ENCODE measurements at regions not wholly inside any gene's neighbourhood (a gene's known extent, or its start where the extent isn't known, plus 50 kb on each side); places are given as distances from the start of the nearest gene placed in this dataset.

DNA sequence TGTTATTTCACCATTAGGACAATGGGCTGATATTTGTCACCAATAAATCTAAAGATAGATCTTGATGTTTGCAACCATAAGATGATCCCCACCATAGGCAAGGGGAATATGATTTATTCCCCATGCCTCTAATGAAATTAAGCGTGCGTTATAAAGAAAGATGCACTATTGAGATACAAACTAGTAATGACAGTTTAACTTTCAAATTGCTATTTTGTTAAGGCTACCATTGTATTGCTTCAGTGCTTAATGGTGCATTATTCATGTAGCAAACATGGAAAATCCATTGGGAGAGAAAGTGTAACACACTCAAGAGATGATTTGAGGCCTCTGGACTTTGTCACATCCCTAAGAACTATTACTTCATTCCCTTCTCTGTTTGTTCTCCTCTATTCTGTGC lies 108.9 kb upstream of the TRABD2B start (continued):
- TF ChIP-seq, protein P1, sequence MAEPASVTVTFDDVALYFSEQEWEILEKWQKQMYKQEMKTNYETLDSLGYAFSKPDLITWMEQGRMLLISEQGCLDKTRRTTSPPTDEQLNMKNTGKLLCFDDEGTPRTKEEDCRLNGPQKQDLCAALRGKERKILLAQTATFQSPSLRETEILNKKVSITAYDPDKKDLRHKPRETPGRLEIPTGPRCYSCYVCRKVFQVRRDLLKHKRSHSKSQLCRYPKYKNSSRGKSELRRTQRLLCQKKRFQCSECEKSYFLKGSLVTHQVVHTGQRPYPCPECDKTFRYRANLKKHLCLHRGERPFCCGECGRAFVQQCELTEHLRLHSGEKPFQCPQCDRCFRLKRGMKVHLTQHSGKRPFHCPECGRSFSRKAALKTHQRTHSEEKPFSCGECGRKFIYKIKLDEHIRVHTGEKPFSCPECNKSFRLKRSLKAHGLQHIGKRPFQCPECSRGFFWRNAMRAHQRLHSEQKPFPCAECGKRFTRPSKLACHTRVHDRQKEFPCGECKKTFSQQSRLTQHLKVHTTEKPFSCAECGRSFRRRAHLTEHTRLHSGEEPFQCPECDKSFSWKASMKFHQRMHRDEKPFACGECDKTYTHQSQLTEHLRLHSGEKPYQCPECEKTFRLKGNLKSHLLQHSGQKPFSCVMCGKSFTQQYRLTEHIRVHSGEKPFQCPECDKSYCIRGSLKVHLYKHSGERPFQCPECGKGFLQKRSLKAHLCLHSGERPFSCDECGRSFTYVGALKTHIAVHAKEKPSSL (CRISPR knock-in tag; conservative IDR thresholded peaks at IDR 0.05), result no peak
- TF ChIP-seq NFE2L1 (CRISPR knock-in tag; IDR thresholded peaks at IDR 0.05) (no peak), RELA (CRISPR knock-in tag; IDR thresholded peaks at IDR 0.05; ENCODE audit: borderline replicate concordance) (no peak)
- TF ChIP-seq, protein P2, sequence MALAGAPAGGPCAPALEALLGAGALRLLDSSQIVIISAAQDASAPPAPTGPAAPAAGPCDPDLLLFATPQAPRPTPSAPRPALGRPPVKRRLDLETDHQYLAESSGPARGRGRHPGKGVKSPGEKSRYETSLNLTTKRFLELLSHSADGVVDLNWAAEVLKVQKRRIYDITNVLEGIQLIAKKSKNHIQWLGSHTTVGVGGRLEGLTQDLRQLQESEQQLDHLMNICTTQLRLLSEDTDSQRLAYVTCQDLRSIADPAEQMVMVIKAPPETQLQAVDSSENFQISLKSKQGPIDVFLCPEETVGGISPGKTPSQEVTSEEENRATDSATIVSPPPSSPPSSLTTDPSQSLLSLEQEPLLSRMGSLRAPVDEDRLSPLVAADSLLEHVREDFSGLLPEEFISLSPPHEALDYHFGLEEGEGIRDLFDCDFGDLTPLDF (CRISPR knock-in tag; IDR thresholded peaks at IDR 0.05), result no peak
- TF ChIP-seq, protein P3, sequence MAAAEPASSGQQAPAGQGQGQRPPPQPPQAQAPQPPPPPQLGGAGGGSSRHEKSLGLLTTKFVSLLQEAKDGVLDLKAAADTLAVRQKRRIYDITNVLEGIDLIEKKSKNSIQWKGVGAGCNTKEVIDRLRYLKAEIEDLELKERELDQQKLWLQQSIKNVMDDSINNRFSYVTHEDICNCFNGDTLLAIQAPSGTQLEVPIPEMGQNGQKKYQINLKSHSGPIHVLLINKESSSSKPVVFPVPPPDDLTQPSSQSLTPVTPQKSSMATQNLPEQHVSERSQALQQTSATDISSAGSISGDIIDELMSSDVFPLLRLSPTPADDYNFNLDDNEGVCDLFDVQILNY (CRISPR knock-in tag; IDR thresholded peaks at IDR 0.05), result no peak

DNA sequence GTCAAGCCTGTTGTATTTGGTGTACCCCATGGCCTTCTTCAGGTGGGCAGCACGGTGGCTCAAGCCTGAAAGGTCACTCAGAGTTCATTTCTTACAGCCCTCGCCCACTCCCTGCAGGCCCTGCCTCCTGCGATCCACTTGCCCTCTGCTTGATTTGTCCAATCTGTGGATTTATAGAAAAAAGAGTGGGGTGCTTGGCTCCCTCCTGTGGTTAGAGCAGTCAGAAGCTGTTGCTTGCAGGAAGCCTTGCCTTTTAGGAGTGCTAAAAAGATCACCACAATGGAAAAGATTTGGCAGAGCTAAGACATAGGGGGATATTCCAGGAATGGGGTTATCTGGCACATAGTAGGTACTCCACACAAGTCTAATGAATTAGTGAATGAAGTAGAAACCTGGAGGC lies 108.0 kb upstream of the TRABD2B start:
- Mint-ChIP-seq H3K4me1 (peaks cover 7% of the 10 kb centered on the region), H3K27me3 (ENCODE audit: low read depth) (no peaks in the 10 kb centered on the region; the same call in 1 of the 2 replicates), H3K27ac (no peak overlapping the region), H3K36me3 (no peaks in the 10 kb centered on the region), H3K9me3 (peaks cover 6% of the 10 kb centered on the region; the same call in 1 of the 2 replicates), H3K4me3 (no peak overlapping the region)
- ChIA-PET CTCF (interaction anchor here (0.7 to 1.7 kb wide), 10 partner anchors 10 to 426 kb away, joined by 3 to 14 read pairs (median 6); partner anchors contain the start of gene TRABD2B), POLR2A (interaction anchor here (0.6 kb wide), 1 partner anchor 755 kb away, joined by 3 read pairs; no protein-coding TSS in a partner anchor)
- no peak for TF ChIP-seq ATF1 (CRISPR knock-in tag; IDR thresholded peaks at IDR 0.05)
- no peak for TF ChIP-seq PRRX2 (CRISPR knock-in tag; IDR thresholded peaks at IDR 0.05)
- no peak for TF ChIP-seq ZNF138 (CRISPR knock-in tag; conservative IDR thresholded peaks at IDR 0.05)
- TF ChIP-seq RELA (CRISPR knock-in tag; IDR thresholded peaks at IDR 0.05; ENCODE audit: borderline replicate concordance), result no peak
- no peak for TF ChIP-seq EMX1 (CRISPR knock-in tag; IDR thresholded peaks at IDR 0.05)
- no peak for TF ChIP-seq FOXP1 (CRISPR knock-in tag; IDR thresholded peaks at IDR 0.05; ENCODE audit: borderline replicate concordance)
- no peak for TF ChIP-seq NR3C1 (CRISPR knock-in tag; conservative IDR thresholded peaks at IDR 0.05; ENCODE audit: low read depth)
- no peak for TF ChIP-seq NFYB (CRISPR knock-in tag; conservative IDR thresholded peaks at IDR 0.05; ENCODE audit: low read depth)
- no peak for DNase-seq (ENCODE audit: low spot score)
- ATAC-seq, result peak; percentile 32; the same call in 1 of the 2 replicates

DNA sequence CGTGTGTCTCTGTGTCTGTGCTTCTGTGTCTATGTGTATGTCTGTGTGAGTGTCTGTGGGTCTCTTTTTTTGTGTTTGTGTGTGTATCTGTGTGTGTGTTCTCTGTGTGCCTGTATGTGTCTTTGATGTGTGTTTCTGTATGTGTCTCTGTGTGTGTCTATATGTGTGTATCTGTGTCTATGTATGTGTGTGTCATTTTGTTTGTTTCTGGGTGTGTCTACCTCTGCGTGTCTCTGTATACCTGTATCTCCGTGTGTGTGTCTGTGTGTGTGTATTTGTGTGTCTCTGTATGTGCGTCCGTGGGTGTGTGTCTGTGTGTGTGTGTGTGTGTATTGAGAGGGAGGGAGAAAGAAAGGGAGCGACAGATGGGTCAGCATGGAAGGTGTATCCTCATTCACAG lies 106.3 kb upstream of the TRABD2B start:
- H3K36me3 Mint-ChIP-seq, result no peaks in the 10 kb centered on the region
- CTCF ChIA-PET, result no interaction called here
- POLR2A ChIA-PET, result no interaction called here
- no peaks in the 10 kb centered on the region for H3K4me1 Mint-ChIP-seq
- ATAC-seq (no peak), DNase-seq (ENCODE audit: low spot score) (no peak)
- peaks cover 8% of the 10 kb centered on the region for H3K27me3 Mint-ChIP-seq (ENCODE audit: low read depth)
- H3K4me3 Mint-ChIP-seq, result no peak overlapping the region
- no peak for TF ChIP-seq ZNF396 (CRISPR knock-in tag; IDR thresholded peaks at IDR 0.05; ENCODE audit: borderline replicate concordance)
- TF ChIP-seq ETV6 (CRISPR knock-in tag; IDR thresholded peaks at IDR 0.05), result no peak
- no peak for TF ChIP-seq GABPB1 (CRISPR knock-in tag; IDR thresholded peaks at IDR 0.05)
- no peak overlapping the region for H3K27ac Mint-ChIP-seq
- peaks cover 6% of the 10 kb centered on the region; the same call in 1 of the 2 replicates for H3K9me3 Mint-ChIP-seq

DNA sequence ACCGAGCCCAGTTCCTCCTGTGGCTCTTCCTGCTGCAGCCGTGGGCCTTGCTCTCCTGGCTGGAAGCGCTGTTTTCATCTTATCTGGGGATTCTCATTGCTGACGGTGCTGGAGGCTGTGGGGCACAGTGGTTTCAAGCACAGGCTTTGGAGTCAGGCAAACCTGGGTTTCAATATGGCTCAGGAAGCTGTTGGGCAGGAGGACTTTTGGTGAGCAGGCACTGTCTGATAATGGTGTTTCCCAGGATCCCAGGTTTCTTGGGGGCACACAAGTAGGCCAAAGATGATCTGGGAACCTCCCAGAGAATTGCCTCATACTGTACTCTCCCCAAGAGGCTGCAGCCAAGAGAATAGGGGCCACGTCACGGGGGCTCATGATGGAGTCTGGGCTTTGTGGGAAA lies 105.6 kb upstream of the TRABD2B start:
- TF ChIP-seq, protein P4, sequence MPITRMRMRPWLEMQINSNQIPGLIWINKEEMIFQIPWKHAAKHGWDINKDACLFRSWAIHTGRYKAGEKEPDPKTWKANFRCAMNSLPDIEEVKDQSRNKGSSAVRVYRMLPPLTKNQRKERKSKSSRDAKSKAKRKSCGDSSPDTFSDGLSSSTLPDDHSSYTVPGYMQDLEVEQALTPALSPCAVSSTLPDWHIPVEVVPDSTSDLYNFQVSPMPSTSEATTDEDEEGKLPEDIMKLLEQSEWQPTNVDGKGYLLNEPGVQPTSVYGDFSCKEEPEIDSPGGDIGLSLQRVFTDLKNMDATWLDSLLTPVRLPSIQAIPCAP (CRISPR knock-in tag; IDR thresholded peaks at IDR 0.05), result no peak
- TF ChIP-seq SMAD4 (CRISPR knock-in tag; IDR thresholded peaks at IDR 0.05) (no peak), ESRRA (CRISPR knock-in tag; IDR thresholded peaks at IDR 0.05; ENCODE audit: borderline replicate concordance) (no peak), ZNF396 (CRISPR knock-in tag; IDR thresholded peaks at IDR 0.05; ENCODE audit: borderline replicate concordance) (no peak)
- TF ChIP-seq, protein P5, sequence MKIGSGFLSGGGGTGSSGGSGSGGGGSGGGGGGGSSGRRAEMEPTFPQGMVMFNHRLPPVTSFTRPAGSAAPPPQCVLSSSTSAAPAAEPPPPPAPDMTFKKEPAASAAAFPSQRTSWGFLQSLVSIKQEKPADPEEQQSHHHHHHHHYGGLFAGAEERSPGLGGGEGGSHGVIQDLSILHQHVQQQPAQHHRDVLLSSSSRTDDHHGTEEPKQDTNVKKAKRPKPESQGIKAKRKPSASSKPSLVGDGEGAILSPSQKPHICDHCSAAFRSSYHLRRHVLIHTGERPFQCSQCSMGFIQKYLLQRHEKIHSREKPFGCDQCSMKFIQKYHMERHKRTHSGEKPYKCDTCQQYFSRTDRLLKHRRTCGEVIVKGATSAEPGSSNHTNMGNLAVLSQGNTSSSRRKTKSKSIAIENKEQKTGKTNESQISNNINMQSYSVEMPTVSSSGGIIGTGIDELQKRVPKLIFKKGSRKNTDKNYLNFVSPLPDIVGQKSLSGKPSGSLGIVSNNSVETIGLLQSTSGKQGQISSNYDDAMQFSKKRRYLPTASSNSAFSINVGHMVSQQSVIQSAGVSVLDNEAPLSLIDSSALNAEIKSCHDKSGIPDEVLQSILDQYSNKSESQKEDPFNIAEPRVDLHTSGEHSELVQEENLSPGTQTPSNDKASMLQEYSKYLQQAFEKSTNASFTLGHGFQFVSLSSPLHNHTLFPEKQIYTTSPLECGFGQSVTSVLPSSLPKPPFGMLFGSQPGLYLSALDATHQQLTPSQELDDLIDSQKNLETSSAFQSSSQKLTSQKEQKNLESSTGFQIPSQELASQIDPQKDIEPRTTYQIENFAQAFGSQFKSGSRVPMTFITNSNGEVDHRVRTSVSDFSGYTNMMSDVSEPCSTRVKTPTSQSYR (CRISPR knock-in tag; IDR thresholded peaks at IDR 0.05), result no peak
- ChIA-PET POLR2A (no interaction called here), CTCF (no interaction called here)
- H3K9me3 Mint-ChIP-seq, result peaks cover 6% of the 10 kb centered on the region; the same call in 1 of the 2 replicates
- no peak overlapping the region for H3K4me3 Mint-ChIP-seq
- H3K4me1 Mint-ChIP-seq, result no peaks in the 10 kb centered on the region
- H3K36me3 Mint-ChIP-seq, result no peaks in the 10 kb centered on the region
- ATAC-seq (no peak), DNase-seq (ENCODE audit: low spot score) (no peak)
- no peak overlapping the region for H3K27ac Mint-ChIP-seq
- H3K27me3 Mint-ChIP-seq (ENCODE audit: low read depth), result peaks cover 14% of the 10 kb centered on the region
